WTC11 (cell line): ENCODE measurements at regions not wholly inside any gene's neighbourhood (a gene's known extent, or its start where the extent isn't known, plus 50 kb on each side); places are given as distances from the start of the nearest gene placed in this dataset.

Experiments
- CREB1 ChIP-seq: sonication (generic); formaldehyde crosslinking; IDR thresholded peaks from 2 replicates; pipeline ENCODE4 v1.8.0; 2023; ENCODE audit warnings: mild to moderate bottlenecking, missing genetic modification reagents
- ELF4 ChIP-seq: sonication (generic); formaldehyde crosslinking; IDR thresholded peaks from 2 replicates; pipeline ENCODE4 v1.8.1; 2022; ENCODE audit warnings: low read depth, mild to moderate bottlenecking, moderate library complexity, missing genetic modification reagents
- ETV6 ChIP-seq: sonication (generic); formaldehyde crosslinking; IDR thresholded peaks from 2 replicates; pipeline ENCODE4 v1.8.1; 2022; ENCODE audit warnings: mild to moderate bottlenecking, missing genetic modification reagents
- FOXP1 ChIP-seq: sonication (generic); formaldehyde crosslinking; IDR thresholded peaks from 2 replicates; pipeline ENCODE4 v1.8.0; 2022; ENCODE audit warnings: missing genetic modification reagents, mild to moderate bottlenecking, moderate library complexity, borderline replicate concordance
- SP1 ChIP-seq: sonication (generic); formaldehyde crosslinking; conservative IDR thresholded peaks from 2 replicates; pipeline ENCODE4 v1.8.1; 2022; ENCODE audit warnings: missing genetic modification reagents
- TEAD4 ChIP-seq: sonication (generic); formaldehyde crosslinking; IDR thresholded peaks from 2 replicates; pipeline ENCODE4 v1.8.0; 2022; ENCODE audit warnings: mild to moderate bottlenecking, missing genetic modification reagents
- ZNF232 ChIP-seq: sonication (generic); formaldehyde crosslinking; IDR thresholded peaks from 2 replicates; pipeline ENCODE4 v1.8.0; 2022; ENCODE audit warnings: mild to moderate bottlenecking, missing genetic modification reagents
- ZNF263 ChIP-seq: sonication (generic); formaldehyde crosslinking; IDR thresholded peaks from 2 replicates; pipeline ENCODE4 v1.8.1; 2022; ENCODE audit warnings: low read depth, mild to moderate bottlenecking, moderate library complexity, missing genetic modification reagents
- TF ChIP-seq, protein P1 (sequence below): fragments of 200-600 bp; IDR thresholded peaks from 2 replicates; pipeline ENCODE4 v1.8.0; 2022; ENCODE audit warnings: antibody characterized with exemption
- TF ChIP-seq, protein P2 (sequence below): sonication (generic); formaldehyde crosslinking; conservative IDR thresholded peaks from 2 replicates; pipeline ENCODE4 v1.8.1; 2022; ENCODE audit warnings: mild to moderate bottlenecking, missing genetic modification reagents
- TF ChIP-seq, protein P3 (sequence below): sonication (generic); formaldehyde crosslinking; IDR thresholded peaks from 2 replicates; pipeline ENCODE4 v1.8.0; 2023; ENCODE audit warnings: missing genetic modification reagents, mild to moderate bottlenecking, borderline replicate concordance

DNA sequence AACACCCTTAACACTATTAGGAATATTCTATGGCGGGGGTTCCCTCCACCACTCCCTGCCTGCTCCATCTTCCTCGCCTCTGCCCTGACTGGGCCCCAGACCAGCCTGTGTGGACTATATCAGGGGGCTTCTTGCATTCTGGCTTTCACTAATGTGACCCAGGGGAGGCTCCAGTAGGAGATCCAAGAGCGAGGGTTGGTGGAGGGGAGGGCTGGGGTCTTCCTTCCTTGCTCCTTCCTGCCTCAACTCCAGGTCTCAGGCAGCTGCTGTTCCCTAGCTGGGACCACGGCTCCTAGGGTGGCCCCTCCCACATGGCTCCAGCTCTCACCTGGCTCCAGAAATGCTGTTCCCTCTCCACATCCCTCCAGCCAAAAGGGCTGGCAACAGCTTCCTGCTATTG lies 257.4 kb downstream of the MATN1 start:
- TF ChIP-seq, protein P1, sequence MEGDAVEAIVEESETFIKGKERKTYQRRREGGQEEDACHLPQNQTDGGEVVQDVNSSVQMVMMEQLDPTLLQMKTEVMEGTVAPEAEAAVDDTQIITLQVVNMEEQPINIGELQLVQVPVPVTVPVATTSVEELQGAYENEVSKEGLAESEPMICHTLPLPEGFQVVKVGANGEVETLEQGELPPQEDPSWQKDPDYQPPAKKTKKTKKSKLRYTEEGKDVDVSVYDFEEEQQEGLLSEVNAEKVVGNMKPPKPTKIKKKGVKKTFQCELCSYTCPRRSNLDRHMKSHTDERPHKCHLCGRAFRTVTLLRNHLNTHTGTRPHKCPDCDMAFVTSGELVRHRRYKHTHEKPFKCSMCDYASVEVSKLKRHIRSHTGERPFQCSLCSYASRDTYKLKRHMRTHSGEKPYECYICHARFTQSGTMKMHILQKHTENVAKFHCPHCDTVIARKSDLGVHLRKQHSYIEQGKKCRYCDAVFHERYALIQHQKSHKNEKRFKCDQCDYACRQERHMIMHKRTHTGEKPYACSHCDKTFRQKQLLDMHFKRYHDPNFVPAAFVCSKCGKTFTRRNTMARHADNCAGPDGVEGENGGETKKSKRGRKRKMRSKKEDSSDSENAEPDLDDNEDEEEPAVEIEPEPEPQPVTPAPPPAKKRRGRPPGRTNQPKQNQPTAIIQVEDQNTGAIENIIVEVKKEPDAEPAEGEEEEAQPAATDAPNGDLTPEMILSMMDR, result no peak
- TF ChIP-seq ZNF263, result no peak
- TF ChIP-seq, protein P2, sequence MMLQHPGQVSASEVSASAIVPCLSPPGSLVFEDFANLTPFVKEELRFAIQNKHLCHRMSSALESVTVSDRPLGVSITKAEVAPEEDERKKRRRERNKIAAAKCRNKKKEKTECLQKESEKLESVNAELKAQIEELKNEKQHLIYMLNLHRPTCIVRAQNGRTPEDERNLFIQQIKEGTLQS (CRISPR knock-in tag), result no peak
- TF ChIP-seq TEAD4 (CRISPR knock-in tag), result no peak
- no peak for TF ChIP-seq CREB1
- TF ChIP-seq ETV6, result no peak
- TF ChIP-seq ELF4 (CRISPR knock-in tag), result no peak
- TF ChIP-seq SP1 (CRISPR knock-in tag), result no peak
- no peak for TF ChIP-seq FOXP1 (CRISPR knock-in tag)
- no peak for TF ChIP-seq ZNF232 (CRISPR knock-in tag)
- TF ChIP-seq, protein P3, sequence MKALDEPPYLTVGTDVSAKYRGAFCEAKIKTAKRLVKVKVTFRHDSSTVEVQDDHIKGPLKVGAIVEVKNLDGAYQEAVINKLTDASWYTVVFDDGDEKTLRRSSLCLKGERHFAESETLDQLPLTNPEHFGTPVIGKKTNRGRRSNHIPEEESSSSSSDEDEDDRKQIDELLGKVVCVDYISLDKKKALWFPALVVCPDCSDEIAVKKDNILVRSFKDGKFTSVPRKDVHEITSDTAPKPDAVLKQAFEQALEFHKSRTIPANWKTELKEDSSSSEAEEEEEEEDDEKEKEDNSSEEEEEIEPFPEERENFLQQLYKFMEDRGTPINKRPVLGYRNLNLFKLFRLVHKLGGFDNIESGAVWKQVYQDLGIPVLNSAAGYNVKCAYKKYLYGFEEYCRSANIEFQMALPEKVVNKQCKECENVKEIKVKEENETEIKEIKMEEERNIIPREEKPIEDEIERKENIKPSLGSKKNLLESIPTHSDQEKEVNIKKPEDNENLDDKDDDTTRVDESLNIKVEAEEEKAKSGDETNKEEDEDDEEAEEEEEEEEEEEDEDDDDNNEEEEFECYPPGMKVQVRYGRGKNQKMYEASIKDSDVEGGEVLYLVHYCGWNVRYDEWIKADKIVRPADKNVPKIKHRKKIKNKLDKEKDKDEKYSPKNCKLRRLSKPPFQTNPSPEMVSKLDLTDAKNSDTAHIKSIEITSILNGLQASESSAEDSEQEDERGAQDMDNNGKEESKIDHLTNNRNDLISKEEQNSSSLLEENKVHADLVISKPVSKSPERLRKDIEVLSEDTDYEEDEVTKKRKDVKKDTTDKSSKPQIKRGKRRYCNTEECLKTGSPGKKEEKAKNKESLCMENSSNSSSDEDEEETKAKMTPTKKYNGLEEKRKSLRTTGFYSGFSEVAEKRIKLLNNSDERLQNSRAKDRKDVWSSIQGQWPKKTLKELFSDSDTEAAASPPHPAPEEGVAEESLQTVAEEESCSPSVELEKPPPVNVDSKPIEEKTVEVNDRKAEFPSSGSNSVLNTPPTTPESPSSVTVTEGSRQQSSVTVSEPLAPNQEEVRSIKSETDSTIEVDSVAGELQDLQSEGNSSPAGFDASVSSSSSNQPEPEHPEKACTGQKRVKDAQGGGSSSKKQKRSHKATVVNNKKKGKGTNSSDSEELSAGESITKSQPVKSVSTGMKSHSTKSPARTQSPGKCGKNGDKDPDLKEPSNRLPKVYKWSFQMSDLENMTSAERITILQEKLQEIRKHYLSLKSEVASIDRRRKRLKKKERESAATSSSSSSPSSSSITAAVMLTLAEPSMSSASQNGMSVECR (CRISPR knock-in tag), result no peak
